GM12878 (cell line): ENCODE measurements at regions not wholly inside any gene's neighbourhood (a gene's known extent, or its start where the extent isn't known, plus 50 kb on each side); places are given as distances from the start of the nearest gene placed in this dataset.

Experiments used
- ATAC-seq: fragments of 200-7000 bp; cut with Tn5 transposase; 3 replicates; pipeline ENCODE4 v1.9.1; 2020; ENCODE audit warnings: mild to moderate bottlenecking, moderate library complexity
- BruUV-seq: library from RNA; stranded (reverse); fragments of 400-500 nt; replicated peaks from 2 replicates; lab custom pipeline; 2021; lab: Mats Ljungman, UMichigan
- CTCF ChIA-PET: fragments of 300-600 bp; sonication (Branson Sonifier 250); formaldehyde crosslinking; extraction: SDS; loops from one replicate; lab custom pipeline; 2021; ENCODE audit warnings: inconsistent platforms; lab: Yijun Ruan, JAX
- POLR2A ChIA-PET: fragments of 350-600 bp; formaldehyde crosslinking; extraction: SDS; loops from one replicate; lab custom pipeline; 2021; ENCODE audit warnings: inconsistent platforms; lab: Charles Lee
- RAD21 ChIA-PET: fragments of 300-600 bp; sonication (Branson Sonifier 250); formaldehyde crosslinking; loops from one replicate; lab custom pipeline; 2023; ENCODE audit warnings: antibody characterized with exemption; ENCODE audit not compliant: unreplicated experiment; lab: Charles Lee
- SMC1A ChIA-PET: fragments of 300-600 bp; sonication (Branson Sonifier 250); formaldehyde crosslinking; loops from one replicate; lab custom pipeline; 2023; ENCODE audit not compliant: unreplicated experiment, uncharacterized antibody; lab: Charles Lee
- DNase-seq: peaks from one replicate; pipeline ENCODE4 v3.0.0-alpha.2; 2011; ENCODE audit warnings: low read depth, low spot score
- FAIRE-seq: peaks from 3 replicates; lab custom pipeline; 2011; peaks lifted over from hg19 to GRCh38; lab: Jason Lieb, UNC
- H2AFZ ChIP-seq: 2 replicates; pipeline ENCODE4 v1.6.0; 2011; ENCODE audit warnings: low read depth, low read length, control low read depth; ENCODE audit not compliant: control insufficient read depth
- H3K27ac ChIP-seq: 2 replicates; pipeline ENCODE4 v1.5.1; 2011; ENCODE audit warnings: control low read depth; ENCODE audit not compliant: control insufficient read depth, insufficient read depth
- H3K27me3 ChIP-seq, 2 experiments: replicated peaks in 1 of 2; 2 replicates each; pipeline versions ENCODE4 v1.6.0 to v1.6.1; 2011; ENCODE audit warnings: low read length in 1 of 2; ENCODE audit not compliant: control insufficient read depth in 2 of 2, insufficient read depth in 2 of 2
- H3K36me3 ChIP-seq, 2 experiments: 2 replicates each; pipeline ENCODE4 v1.5.1; 2011; ENCODE audit warnings: low read length in 1 of 2; ENCODE audit not compliant: control insufficient read depth in 2 of 2, insufficient read depth in 2 of 2
- H3K4me1 ChIP-seq: 2 replicates; pipeline ENCODE4 v1.6.1; 2011; ENCODE audit warnings: mild to moderate bottlenecking, low read length, moderate library complexity, mixed read lengths; ENCODE audit not compliant: control insufficient read depth, insufficient read depth
- H3K4me2 ChIP-seq: 2 replicates; pipeline ENCODE4 v1.6.0; 2011; ENCODE audit warnings: control low read depth; ENCODE audit not compliant: control insufficient read depth, insufficient read depth
- H3K4me3 ChIP-seq: fragments of 200-600 bp; sonication (generic); 2 replicates; pipeline ENCODE4 v1.5.1; 2016
- H3K79me2 ChIP-seq: 2 replicates; pipeline ENCODE4 v1.6.0; 2011; ENCODE audit warnings: low read length; ENCODE audit not compliant: control insufficient read depth, insufficient read depth
- H3K9ac ChIP-seq: 2 replicates; pipeline ENCODE4 v1.8.0; 2011; ENCODE audit warnings: low read length, control low read depth, mixed read lengths; ENCODE audit not compliant: control insufficient read depth, insufficient read depth
- H3K9me3 ChIP-seq: replicated peaks from 3 replicates; pipeline ENCODE4 v1.5.1; 2011; ENCODE audit warnings: mild to moderate bottlenecking, low read length; ENCODE audit not compliant: control insufficient read depth, insufficient read depth
- H4K20me1 ChIP-seq: 2 replicates; pipeline ENCODE4 v1.6.0; 2011; ENCODE audit not compliant: control insufficient read depth, insufficient read depth
- BCL11A ChIP-seq: IDR thresholded peaks from 2 replicates; pipeline ENCODE4 v1.6.1; 2011; ENCODE audit warnings: low read depth, low read length
- BHLHE40 ChIP-seq, 2 experiments: fragments of 450-650 bp in 1 of 2; IDR thresholded peaks; 2 replicates each; pipeline ENCODE4 v1.6.1; 2011 to 2017; ENCODE audit warnings: low read depth in 2 of 2, borderline replicate concordance in 1 of 2, improper control_type of control experiment in 1 of 2, low read length in 1 of 2, mild to moderate bottlenecking in 1 of 2
- ESRRA ChIP-seq: IDR thresholded peaks from 2 replicates; pipeline ENCODE4 v1.6.1; 2012; ENCODE audit warnings: mild to moderate bottlenecking, low read length, improper control_type of control experiment
- LARP7 ChIP-seq: fragments of 450-650 bp; IDR thresholded peaks from 2 replicates; pipeline ENCODE4 v1.6.1; 2017; ENCODE audit warnings: mild to moderate bottlenecking
- MTA2 ChIP-seq: fragments of 450-650 bp; IDR thresholded peaks from 2 replicates; pipeline ENCODE4 v1.6.1; 2016; ENCODE audit warnings: low read depth, mild to moderate bottlenecking, moderate library complexity
- WGBS: methylation state at CpG from one replicate; pipeline ENCODE4 v1.1.6; 2016; ENCODE audit warnings: low lambda C conversion rate; ENCODE audit not compliant: insufficient replicate concordance, insufficient coverage; ENCODE audit errors: missing lambda C conversion rate; 5-methylcytosine and 5-hydroxymethylcytosine counted together
- in situ Hi-C: fragments of 300-500 bp; cut with MboI; formaldehyde crosslinking; loops from 9 replicates; pipeline ENCODE4 v1.14.3; 2018; ENCODE audit warnings: mixed read lengths
- intact Hi-C: fragments of 100-400 bp; cut with micrococcal nuclease; formaldehyde crosslinking; loops from one replicate; pipeline ENCODE4 v1.14.2; 2022; ENCODE audit not compliant: unreplicated experiment

GRCh38 chr16:54373534-54374520 is 87.2 kb upstream of the IRX3 start:
- FAIRE-seq (no peak), ATAC-seq (no peak), DNase-seq (no peak)
- 12% methylated on average over 27 of the region's 27 CpGs for WGBS
- no peak overlapping the region for H3K4me3 ChIP-seq
- no peak overlapping the region for H3K4me2 ChIP-seq
- H4K20me1 ChIP-seq, result no peaks in the 10 kb centered on the region
- BruUV-seq, result no TSS peak
- no peak overlapping the region for H3K27ac ChIP-seq
- POLR2A ChIA-PET, result interaction anchor here (0.6 kb wide), 1 partner anchor 15 kb away, joined by 3 read pairs; no protein-coding TSS in a partner anchor
- H3K36me3 ChIP-seq, result no peaks in the 10 kb centered on the region
- H3K9me3 ChIP-seq, result no peaks in the 10 kb centered on the region
- H3K4me1 ChIP-seq, result no peaks in the 10 kb centered on the region
- no peak overlapping the region for H2AFZ ChIP-seq
- SMC1A ChIA-PET, result interaction anchor here (0.6 kb wide), 1 partner anchor 50 kb away, joined by 4 read pairs; no protein-coding TSS in a partner anchor
- intact Hi-C loops, result no loop called here
- CTCF ChIA-PET, result no interaction called here
- in situ Hi-C loops, result no loop called here
- peaks cover 0 to 7% of the 10 kb centered on the region in 2 experiments; a peak in 2 of 4 replicates for H3K27me3 ChIP-seq
- TF ChIP-seq MTA2, result no peak
- TF ChIP-seq ESRRA, result no peak
- TF ChIP-seq, all 136 proteins: peak for 0
- Histone ChIP-seq H3K9ac (no peak overlapping the region), H3K79me2 (no peaks in the 10 kb centered on the region)
- RAD21 ChIA-PET, result no interaction called here

- Histone ChIP-seq H3K36me3 (no peaks in the 10 kb centered on the region), H3K27me3 (peaks cover 0 to 7% of the 10 kb centered on the region in 2 experiments; a peak in 2 of 4 replicates), H3K9me3 (no peaks in the 10 kb centered on the region), H3K79me2 (no peaks in the 10 kb centered on the region), H3K27ac (no peak overlapping the region), H3K9ac (no peak overlapping the region), H2AFZ (no peak overlapping the region), H3K4me1 (no peaks in the 10 kb centered on the region), H3K4me3 (no peak overlapping the region), H3K4me2 (no peak overlapping the region), H4K20me1 (no peaks in the 10 kb centered on the region)
- no TSS peak for BruUV-seq
- 31% methylated on average over 29 of the region's 29 CpGs for WGBS
- DNase-seq (no peak), ATAC-seq (no peak), FAIRE-seq (no peak)
- CTCF ChIA-PET, result no interaction called here
- intact Hi-C loops, result no loop called here
- SMC1A ChIA-PET, result interaction anchor here (0.5 kb wide), 1 partner anchor 508 kb away, joined by 3 read pairs; no protein-coding TSS in a partner anchor
- in situ Hi-C loops, result no loop called here
- POLR2A ChIA-PET, result no interaction called here
- no peak for TF ChIP-seq BCL11A
- no peak for TF ChIP-seq LARP7
- TF ChIP-seq BHLHE40 (IDR thresholded peaks at IDR 0.05; ENCODE audit: borderline replicate concordance in 1 of 2, low read depth in 2 of 2, low read length in 1 of 2), result no peak
- RAD21 ChIA-PET, result no interaction called here
Observed at GRCh38 chr16:54370278-54371040, 83.9 kb upstream of the IRX3 start.
